GM12878 (cell line): ENCODE measurements at regions not wholly inside any gene's neighbourhood (a gene's known extent, or its start where the extent isn't known, plus 50 kb on each side); places are given as distances from the start of the nearest gene placed in this dataset.

Experiments used
- ATAC-seq: fragments of 200-7000 bp; cut with Tn5 transposase; 3 replicates; pipeline ENCODE4 v1.9.1; 2020; ENCODE audit warnings: mild to moderate bottlenecking, moderate library complexity
- BruUV-seq: library from RNA; stranded (reverse); fragments of 400-500 nt; replicated peaks from 2 replicates; lab custom pipeline; 2021; lab: Mats Ljungman, UMichigan
- CTCF ChIA-PET: fragments of 300-600 bp; sonication (Branson Sonifier 250); formaldehyde crosslinking; extraction: SDS; loops from one replicate; lab custom pipeline; 2021; ENCODE audit warnings: inconsistent platforms; lab: Yijun Ruan, JAX
- POLR2A ChIA-PET: fragments of 350-600 bp; formaldehyde crosslinking; extraction: SDS; loops from one replicate; lab custom pipeline; 2021; ENCODE audit warnings: inconsistent platforms; lab: Charles Lee
- RAD21 ChIA-PET: fragments of 300-600 bp; sonication (Branson Sonifier 250); formaldehyde crosslinking; loops from one replicate; lab custom pipeline; 2023; ENCODE audit warnings: antibody characterized with exemption; ENCODE audit not compliant: unreplicated experiment; lab: Charles Lee
- SMC1A ChIA-PET: fragments of 300-600 bp; sonication (Branson Sonifier 250); formaldehyde crosslinking; loops from one replicate; lab custom pipeline; 2023; ENCODE audit not compliant: unreplicated experiment, uncharacterized antibody; lab: Charles Lee
- DNase-seq: peaks from one replicate; pipeline ENCODE4 v3.0.0-alpha.2; 2011; ENCODE audit warnings: low read depth, low spot score
- FAIRE-seq: peaks from 3 replicates; lab custom pipeline; 2011; peaks lifted over from hg19 to GRCh38; lab: Jason Lieb, UNC
- H2AFZ ChIP-seq: 2 replicates; pipeline ENCODE4 v1.6.0; 2011; ENCODE audit warnings: low read depth, low read length, control low read depth; ENCODE audit not compliant: control insufficient read depth
- H3K27ac ChIP-seq: 2 replicates; pipeline ENCODE4 v1.5.1; 2011; ENCODE audit warnings: control low read depth; ENCODE audit not compliant: control insufficient read depth, insufficient read depth
- H3K27me3 ChIP-seq, 2 experiments: replicated peaks in 1 of 2; 2 replicates each; pipeline versions ENCODE4 v1.6.0 to v1.6.1; 2011; ENCODE audit warnings: low read length in 1 of 2; ENCODE audit not compliant: control insufficient read depth in 2 of 2, insufficient read depth in 2 of 2
- H3K36me3 ChIP-seq, 2 experiments: 2 replicates each; pipeline ENCODE4 v1.5.1; 2011; ENCODE audit warnings: low read length in 1 of 2; ENCODE audit not compliant: control insufficient read depth in 2 of 2, insufficient read depth in 2 of 2
- H3K4me1 ChIP-seq: 2 replicates; pipeline ENCODE4 v1.6.1; 2011; ENCODE audit warnings: mild to moderate bottlenecking, low read length, moderate library complexity, mixed read lengths; ENCODE audit not compliant: control insufficient read depth, insufficient read depth
- H3K4me2 ChIP-seq: 2 replicates; pipeline ENCODE4 v1.6.0; 2011; ENCODE audit warnings: control low read depth; ENCODE audit not compliant: control insufficient read depth, insufficient read depth
- H3K4me3 ChIP-seq: fragments of 200-600 bp; sonication (generic); 2 replicates; pipeline ENCODE4 v1.5.1; 2016
- H3K79me2 ChIP-seq: 2 replicates; pipeline ENCODE4 v1.6.0; 2011; ENCODE audit warnings: low read length; ENCODE audit not compliant: control insufficient read depth, insufficient read depth
- H3K9ac ChIP-seq: 2 replicates; pipeline ENCODE4 v1.8.0; 2011; ENCODE audit warnings: low read length, control low read depth, mixed read lengths; ENCODE audit not compliant: control insufficient read depth, insufficient read depth
- H3K9me3 ChIP-seq: replicated peaks from 3 replicates; pipeline ENCODE4 v1.5.1; 2011; ENCODE audit warnings: mild to moderate bottlenecking, low read length; ENCODE audit not compliant: control insufficient read depth, insufficient read depth
- H4K20me1 ChIP-seq: 2 replicates; pipeline ENCODE4 v1.6.0; 2011; ENCODE audit not compliant: control insufficient read depth, insufficient read depth
- CEBPB ChIP-seq, 2 experiments: fragments of 150-350 bp in 1 of 2; IDR thresholded peaks; 2 replicates each; pipeline ENCODE4 v1.6.1; 2012 to 2014; ENCODE audit warnings: low read depth in 2 of 2, low read length in 2 of 2, borderline replicate concordance in 1 of 2, inconsistent platforms in 1 of 2
- CEBPZ ChIP-seq: fragments of 150-350 bp; IDR thresholded peaks from 2 replicates; pipeline ENCODE4 v1.6.1; 2016; ENCODE audit warnings: low read depth, low read length
- CHD1 ChIP-seq: IDR thresholded peaks from 2 replicates; pipeline ENCODE4 v1.6.1; 2012; ENCODE audit warnings: low read depth, low read length, improper control_type of control experiment
- FOXM1 ChIP-seq: IDR thresholded peaks from 2 replicates; pipeline ENCODE4 v1.6.1; 2012; ENCODE audit warnings: low read depth, mild to moderate bottlenecking, inconsistent platforms, low read length, moderate library complexity
- IKZF2 ChIP-seq, 2 experiments: fragments of 450-650 bp; IDR thresholded peaks; 2 replicates each; pipeline ENCODE4 v1.6.1; 2017; ENCODE audit warnings: mild to moderate bottlenecking in 2 of 2, moderate library complexity in 2 of 2
- LARP7 ChIP-seq: fragments of 450-650 bp; IDR thresholded peaks from 2 replicates; pipeline ENCODE4 v1.6.1; 2017; ENCODE audit warnings: mild to moderate bottlenecking
- MEF2A ChIP-seq: IDR thresholded peaks from 2 replicates; pipeline ENCODE4 v1.6.1; 2011; ENCODE audit warnings: low read depth, mild to moderate bottlenecking, low read length, moderate library complexity; ENCODE audit not compliant: insufficient read depth
- SUZ12 ChIP-seq: fragments of 200-600 bp; sonication (generic); IDR thresholded peaks from one replicate; pipeline ENCODE4 v1.6.1; 2018; ENCODE audit warnings: antibody characterized with exemption, mild to moderate bottlenecking; ENCODE audit not compliant: unreplicated experiment
- USF2 ChIP-seq: IDR thresholded peaks from 2 replicates; pipeline ENCODE4 v1.6.1; 2011; ENCODE audit warnings: low read depth, low read length, improper control_type of control experiment, borderline replicate concordance
- ZNF217 ChIP-seq: fragments of 450-650 bp; IDR thresholded peaks from 2 replicates; pipeline ENCODE4 v1.6.1; 2017; ENCODE audit warnings: antibody characterized with exemption, mild to moderate bottlenecking
- WGBS: methylation state at CpG from one replicate; pipeline ENCODE4 v1.1.6; 2016; ENCODE audit warnings: low lambda C conversion rate; ENCODE audit not compliant: insufficient replicate concordance, insufficient coverage; ENCODE audit errors: missing lambda C conversion rate; 5-methylcytosine and 5-hydroxymethylcytosine counted together
- in situ Hi-C: fragments of 300-500 bp; cut with MboI; formaldehyde crosslinking; loops from 9 replicates; pipeline ENCODE4 v1.14.3; 2018; ENCODE audit warnings: mixed read lengths
- intact Hi-C: fragments of 100-400 bp; cut with micrococcal nuclease; formaldehyde crosslinking; loops from one replicate; pipeline ENCODE4 v1.14.2; 2022; ENCODE audit not compliant: unreplicated experiment

GRCh38 chr13:95411428-95412040 is 110.3 kb upstream of the ABCC4 start (continued):
- no peak for TF ChIP-seq CEBPB (IDR thresholded peaks at IDR 0.05; ENCODE audit: borderline replicate concordance in 1 of 2, low read depth in 2 of 2, low read length in 2 of 2)

- intact Hi-C loops (no loop called here), in situ Hi-C loops (loop anchor here (25.0 kb wide), 1 partner anchor 982 kb away; no protein-coding TSS in a partner anchor)
- WGBS: 0% methylated on average over 4 of the region's 4 CpGs
- no peaks in the 10 kb centered on the region for H3K36me3 ChIP-seq
- no peak overlapping the region for H2AFZ ChIP-seq
- H4K20me1 ChIP-seq: no peaks in the 10 kb centered on the region
- H3K27ac ChIP-seq: no peak overlapping the region
- TF ChIP-seq ZNF217 (no peak), SUZ12 (no peak), MEF2A (no peak), FOXM1 (no peak), CHD1 (no peak), IKZF2 (IDR thresholded peaks at IDR 0.05) (no peak), CEBPZ (no peak), LARP7 (no peak), USF2 (no peak)
- H3K79me2 ChIP-seq: no peaks in the 10 kb centered on the region
- no peaks in the 10 kb centered on the region for H3K9me3 ChIP-seq
- no TSS peak for BruUV-seq
- H3K9ac ChIP-seq: no peak overlapping the region
- H3K4me3 ChIP-seq: no peak overlapping the region
- no peak for FAIRE-seq
- SMC1A ChIA-PET: no interaction called here
- CTCF ChIA-PET: interaction anchor here (5.5 kb wide), 1 partner anchor 14 kb away, joined by 28 read pairs; no protein-coding TSS in a partner anchor
- ATAC-seq: no peak
- POLR2A ChIA-PET: no interaction called here
- RAD21 ChIA-PET: no interaction called here
- no peaks in the 10 kb centered on the region for H3K4me1 ChIP-seq
- H3K27me3 ChIP-seq: no peaks in the 10 kb centered on the region
- H3K4me2 ChIP-seq: no peak overlapping the region
- DNase-seq: no peak
Measured at GRCh38 chr13:95418946-95419345, 117.7 kb upstream of the ABCC4 start.
